Body of pancreas (tissue), 4 donors: ENCODE measurements at regions not wholly inside any gene's neighbourhood (a gene's known extent, or its start where the extent isn't known, plus 50 kb on each side); places are given as distances from the start of the nearest gene placed in this dataset.

Experiments used
- CTCF ChIP-seq, 7 experiments: fragments of 450-650 bp in 4 of 7; fragments of 200-600 bp in 3 of 7; sonication (generic) in 3 of 7; IDR thresholded peaks; one replicate each; pipeline ENCODE4 v1.5.1; 2016 to 2019; ENCODE audit warnings: antibody characterized with exemption in 7 of 7
- POLR2A ChIP-seq, 3 donors: fragments of 450-650 bp; IDR thresholded peaks; one replicate each; pipeline ENCODE4 v1.6.1; 2016; ENCODE audit warnings: antibody characterized with exemption in 3 of 3, mild to moderate bottlenecking in 2 of 3

GRCh38 chr1:166272851-166273250 is 106.0 kb upstream of the FAM78B start:
- TF ChIP-seq CTCF (IDR thresholded peaks at IDR 0.05) (no peak), POLR2A (IDR thresholded peaks at IDR 0.05) (no peak)
